GM21825 (cell line): ENCODE measurements at regions not wholly inside any gene's neighbourhood (a gene's known extent, or its start where the extent isn't known, plus 50 kb on each side); places are given as distances from the start of the nearest gene placed in this dataset.

Experiments used
- ATAC-seq: cut with Tn5 transposase; IDR thresholded peaks from one replicate; pipeline ENCODE4 v1.9.1; 2021; ENCODE audit warnings: mild to moderate bottlenecking, moderate library complexity; ENCODE audit not compliant: unreplicated experiment

GRCh38 chr13:39159393-39159792 lies 121.1 kb downstream of the NHLRC3 start:
- no peak for ATAC-seq

DNA sequence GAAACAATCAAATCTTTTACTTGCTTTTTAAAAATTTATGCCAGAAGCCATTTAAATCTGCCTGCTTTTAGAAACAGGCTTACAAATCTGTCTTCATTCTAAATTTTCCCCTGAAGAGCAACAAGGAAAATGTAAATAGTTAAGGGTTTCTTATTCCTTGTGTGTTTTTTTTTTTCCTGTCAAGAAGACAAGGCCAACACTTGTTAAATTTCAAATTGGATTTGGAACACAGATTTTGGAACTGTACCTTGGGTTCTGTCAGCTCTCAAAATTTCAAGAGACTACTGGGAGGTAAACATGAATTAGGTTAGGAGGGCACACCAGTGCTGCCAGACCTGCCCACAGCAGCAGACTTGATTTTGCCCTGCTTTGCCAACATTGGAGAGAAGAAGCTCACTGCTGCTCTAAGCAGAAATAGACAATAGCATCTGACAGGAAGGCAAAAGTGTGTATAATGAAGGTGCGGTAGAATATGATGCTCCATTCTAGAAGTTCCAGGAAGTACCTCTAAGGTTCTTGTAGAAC lies 121.7 kb downstream of the NHLRC3 start:
- ATAC-seq, result no peak

DNA sequence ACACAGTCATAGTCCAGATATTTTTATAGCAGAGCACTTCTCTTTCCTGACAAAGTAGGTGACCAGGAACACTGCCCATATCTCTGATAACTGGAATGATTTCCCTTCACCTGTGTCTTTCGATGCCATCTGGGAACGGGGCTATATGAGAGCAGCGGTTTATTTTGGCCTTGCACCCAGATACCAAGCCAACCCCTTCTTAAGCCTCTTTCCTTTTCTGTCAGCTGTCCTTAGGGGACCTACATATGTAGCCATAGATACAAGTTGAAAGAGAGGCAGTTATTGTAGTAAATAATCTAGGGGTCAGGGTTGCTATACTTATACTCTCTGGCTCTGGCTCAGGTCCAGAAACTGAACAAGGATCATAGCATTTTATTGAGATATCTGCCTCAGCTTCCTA lies 128.8 kb downstream of the NHLRC3 start:
- ATAC-seq, result no peak

DNA sequence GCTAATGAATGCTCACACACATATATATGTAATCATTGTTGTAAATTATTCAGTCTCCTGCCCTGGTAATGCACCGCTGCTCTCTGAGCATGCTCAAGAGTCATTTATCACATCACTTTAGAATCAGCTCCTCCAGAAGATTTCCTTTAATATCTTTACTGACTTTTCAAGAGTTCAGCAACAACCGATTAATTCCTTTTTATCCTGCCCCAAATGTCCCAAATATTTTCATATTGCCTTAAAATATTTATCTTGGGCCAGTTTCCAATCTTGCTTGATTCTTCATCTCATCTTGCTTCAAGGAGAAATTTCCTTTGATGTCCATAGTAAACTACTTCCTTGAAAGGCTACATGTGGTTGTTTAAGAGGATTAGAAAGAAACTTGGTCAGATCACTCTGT lies 132.5 kb downstream of the NHLRC3 start:
- ATAC-seq, result no peak

- no peak for ATAC-seq
These were observed 147.1 kb downstream of the NHLRC3 start for GRCh38 chr13:39185326-39185725.

DNA sequence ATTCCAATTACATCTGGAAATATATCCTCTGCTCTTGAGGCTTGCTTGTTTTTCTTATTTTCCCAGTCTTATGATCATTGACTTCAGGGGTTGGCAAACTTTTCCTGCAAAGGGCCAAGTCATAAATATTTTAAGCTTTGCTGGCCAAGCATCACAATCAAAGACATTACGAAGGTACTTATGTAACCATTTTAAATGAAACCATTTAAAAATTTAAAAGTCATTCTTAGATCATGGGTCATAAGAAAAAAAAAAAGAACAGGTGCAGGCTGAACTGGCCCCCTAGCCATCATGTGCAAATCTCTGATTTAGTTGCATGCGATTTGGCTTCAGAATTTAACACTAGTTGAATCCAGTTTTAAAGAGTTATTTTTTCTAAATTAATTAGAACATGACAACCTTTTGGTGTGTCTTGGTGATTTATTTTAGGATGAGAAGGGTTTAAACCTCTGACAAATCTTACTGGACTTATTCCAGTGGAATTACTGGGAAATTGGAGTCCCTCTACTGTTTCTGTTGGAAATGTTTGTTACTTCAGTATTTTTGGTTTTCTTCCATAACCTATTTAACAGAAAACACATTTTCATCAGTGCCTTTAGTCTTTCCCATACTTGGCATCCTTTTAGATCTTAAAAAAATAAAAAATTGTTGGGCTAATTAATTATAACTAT lies 148.1 kb downstream of the NHLRC3 start:
- no peak for ATAC-seq

- no peak for ATAC-seq
These were observed 151.5 kb downstream of the NHLRC3 start for GRCh38 chr13:39189778-39190177.

DNA sequence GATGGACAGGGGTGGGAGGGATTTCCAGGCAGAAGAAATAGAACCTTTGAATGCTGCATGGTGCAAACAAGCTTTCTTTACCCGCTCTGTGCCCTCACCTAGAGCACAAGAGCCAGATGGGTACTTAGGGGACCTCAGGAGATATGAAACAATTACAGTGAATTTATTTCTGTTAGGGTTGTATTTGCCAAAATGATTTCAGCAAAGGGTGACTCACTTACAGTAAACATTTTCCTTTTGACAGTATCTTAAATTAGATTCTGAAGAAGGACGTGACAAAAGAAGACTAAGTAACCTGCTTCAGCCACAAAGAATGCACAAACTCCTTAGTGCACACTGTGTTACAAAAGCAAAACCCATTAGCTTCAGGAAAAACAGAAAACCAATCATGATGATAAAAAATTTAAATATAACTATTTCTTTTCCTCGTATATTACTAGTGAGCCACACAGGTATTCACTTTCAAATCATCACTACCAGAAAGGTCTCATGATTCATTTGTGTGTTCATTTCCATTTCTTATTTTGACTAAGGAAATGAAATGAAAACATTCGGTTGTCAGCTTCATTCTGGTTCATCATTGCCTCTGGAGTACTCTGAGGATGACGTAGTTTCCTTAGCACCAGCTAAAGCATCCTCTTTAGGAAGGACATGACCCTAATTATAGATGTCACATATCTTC lies 158.8 kb downstream of the NHLRC3 start:
- ATAC-seq, result peak; percentile 65

GRCh38 chr13:39197647-39198007 lies 159.4 kb downstream of the NHLRC3 start:
- peak; percentile 21 for ATAC-seq

DNA sequence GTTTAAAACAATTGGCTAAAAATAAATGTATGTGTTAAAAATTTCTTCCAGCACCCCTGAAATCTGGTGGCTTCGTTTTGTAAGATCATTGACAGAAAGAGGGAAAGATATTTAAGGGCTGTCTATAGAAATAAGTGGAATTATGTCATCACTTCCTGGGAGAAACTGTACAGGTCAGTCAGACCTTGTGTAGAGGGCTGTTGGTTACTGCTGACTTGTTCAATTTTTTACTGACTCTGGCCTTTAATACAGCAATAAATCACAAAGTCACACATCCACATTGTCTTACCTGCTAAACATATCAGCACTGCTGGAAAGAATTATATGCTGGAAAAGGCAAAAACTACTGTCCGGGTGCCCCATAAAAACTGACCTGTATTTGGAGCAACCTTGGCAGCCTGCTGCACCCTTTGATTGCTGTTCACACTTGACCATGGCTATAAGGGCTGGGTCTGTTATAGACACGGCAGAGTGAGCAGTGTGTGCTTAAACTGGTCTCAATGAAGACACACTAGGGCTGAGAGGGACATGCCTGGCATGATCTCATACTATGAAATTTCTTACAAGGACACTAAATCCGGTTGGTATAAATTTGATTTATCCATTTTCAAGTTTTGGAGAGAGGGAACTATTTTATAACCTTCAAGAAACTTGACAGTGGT lies 162.1 kb downstream of the NHLRC3 start:
- ATAC-seq, result no peak

GRCh38 chr13:39201180-39201579 lies 162.9 kb downstream of the NHLRC3 start:
- ATAC-seq, result no peak

GRCh38 chr13:39202746-39203145 lies 164.5 kb downstream of the NHLRC3 start:
- no peak for ATAC-seq

DNA sequence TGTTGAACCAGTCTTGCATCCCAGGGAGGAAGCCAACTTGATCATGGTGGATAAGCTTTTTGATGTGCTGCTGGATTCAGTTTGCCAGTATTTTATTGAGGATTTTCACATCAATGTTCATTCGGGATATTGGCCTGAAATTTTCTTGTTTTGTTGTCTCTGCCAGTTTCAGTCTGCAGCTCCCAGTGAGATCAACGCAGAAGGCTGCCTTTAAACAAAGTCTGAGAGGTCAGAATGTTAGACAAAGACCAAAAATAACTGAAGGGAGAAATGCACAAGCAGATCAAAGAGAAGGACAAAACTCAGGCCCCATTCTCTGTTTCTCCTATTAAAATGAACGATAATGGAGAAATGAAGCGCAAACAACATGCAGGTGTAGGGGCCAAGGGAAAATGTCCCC lies 170.4 kb downstream of the NHLRC3 start:
- no peak for ATAC-seq

DNA sequence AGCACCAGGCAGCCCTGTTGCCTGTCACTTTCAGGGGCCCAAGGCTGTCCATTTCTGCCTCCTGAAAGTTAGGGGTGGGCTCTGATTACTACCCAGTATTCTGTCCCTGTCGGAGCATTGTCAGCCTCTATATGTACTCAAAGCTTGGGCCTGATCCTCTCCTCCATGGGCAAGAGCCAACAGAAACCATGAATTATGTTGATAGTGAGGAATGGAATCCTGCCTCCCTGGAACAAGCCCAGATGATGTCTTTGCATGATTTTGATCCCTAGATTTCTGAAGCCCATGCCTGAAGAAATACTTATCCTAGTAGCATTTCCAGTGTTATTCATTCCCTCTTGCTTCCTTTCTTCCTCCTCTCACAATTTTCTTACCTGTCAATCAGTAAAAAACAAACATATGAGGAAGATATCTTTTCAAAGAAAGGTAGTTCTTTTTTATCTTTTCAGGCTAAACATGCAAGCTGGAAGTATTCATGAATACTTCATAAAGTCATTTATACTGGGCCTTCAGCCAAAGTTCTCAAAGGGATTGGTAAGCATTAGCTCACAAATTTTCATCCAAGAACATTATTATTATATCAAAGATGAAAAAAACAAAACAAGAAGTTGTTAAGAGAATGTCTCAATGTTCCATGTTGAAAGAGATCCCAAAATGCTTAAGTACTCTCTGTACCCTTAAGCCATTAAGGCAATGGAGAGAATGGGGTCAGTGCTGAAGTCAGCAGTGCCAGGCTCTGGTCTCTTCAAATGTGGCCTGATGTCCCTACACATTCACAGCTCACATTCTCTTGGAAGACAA lies 171.7 kb downstream of the NHLRC3 start:
- ATAC-seq, result no peak

DNA sequence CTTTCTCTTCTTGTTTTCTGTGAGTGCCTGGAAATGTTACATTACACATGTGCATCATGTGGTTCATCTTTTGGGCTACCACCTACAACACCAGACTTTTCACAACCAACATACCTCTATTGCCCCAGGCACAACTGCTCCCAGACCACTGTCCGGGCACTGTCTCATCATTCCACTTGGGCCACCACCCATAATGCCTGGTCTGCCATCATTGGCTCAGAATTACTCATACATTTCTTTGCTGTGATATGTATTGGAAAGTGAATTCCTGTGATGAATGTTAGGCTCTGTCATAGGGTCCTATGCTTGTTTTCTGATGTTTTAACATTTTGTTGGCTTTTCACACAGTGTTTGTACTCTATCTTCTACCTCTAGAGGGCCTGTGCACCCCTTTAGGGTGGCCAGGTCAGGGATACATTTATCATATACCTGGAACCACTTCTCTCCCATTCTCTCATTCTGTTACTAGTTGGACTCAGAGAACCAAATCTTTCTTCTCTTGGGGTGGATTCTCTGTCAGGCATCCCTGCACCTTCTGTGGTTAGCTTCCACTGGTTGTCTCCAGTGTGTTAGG lies 172.8 kb downstream of the NHLRC3 start:
- no peak for ATAC-seq

DNA sequence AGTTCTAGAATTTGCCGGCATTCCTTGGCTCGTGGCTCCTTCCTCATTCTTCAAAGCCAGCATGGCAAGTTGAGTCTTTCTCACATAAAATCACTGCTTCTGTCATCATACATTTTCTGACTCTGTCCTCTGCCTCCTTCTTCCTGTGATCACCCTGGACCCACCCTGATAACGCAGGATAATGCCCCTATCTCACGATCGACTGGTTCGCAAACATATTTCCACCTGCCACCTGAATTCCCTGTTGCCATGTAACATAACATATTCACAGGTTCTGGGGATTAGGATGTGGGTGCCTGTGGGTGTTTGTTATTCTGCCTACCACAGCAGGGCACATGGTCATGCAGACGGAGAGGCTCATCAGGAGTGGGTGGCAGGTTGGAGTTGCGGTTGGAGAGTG lies 177.7 kb downstream of the NHLRC3 start:
- ATAC-seq, result no peak

GRCh38 chr13:39217471-39217870 lies 179.2 kb downstream of the NHLRC3 start:
- no peak for ATAC-seq

DNA sequence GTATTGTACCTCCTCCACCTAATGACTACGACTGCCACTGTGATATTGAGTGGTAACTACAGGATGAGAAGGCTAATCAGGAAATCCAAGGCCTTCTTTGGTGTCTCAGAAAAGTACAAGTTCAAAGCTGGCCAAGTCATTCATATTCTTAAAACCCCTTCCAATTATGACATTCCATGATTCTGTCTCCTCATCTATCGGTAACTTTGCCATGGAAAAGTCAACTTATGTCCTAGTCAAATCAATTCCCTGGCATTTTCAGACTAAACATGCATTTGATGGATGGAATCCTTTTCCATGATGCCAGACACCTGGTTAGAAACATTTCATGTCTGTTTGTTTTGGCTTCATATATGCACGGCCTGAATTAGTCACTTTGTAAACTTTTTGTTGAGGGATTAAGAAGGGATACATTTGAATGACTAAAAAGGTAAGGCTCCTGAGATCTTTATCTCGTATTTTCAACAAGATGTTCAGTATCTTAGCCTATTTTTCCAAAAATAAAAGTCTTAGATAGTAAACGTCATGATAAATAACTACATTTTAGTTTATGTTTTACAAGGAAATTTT lies 186.5 kb downstream of the NHLRC3 start:
- ATAC-seq, result no peak

GRCh38 chr13:39225860-39226259 lies 187.6 kb downstream of the NHLRC3 start:
- no peak for ATAC-seq

GRCh38 chr13:39226359-39226758 lies 188.1 kb downstream of the NHLRC3 start:
- ATAC-seq, result no peak
